Astrocyte (in vitro differentiated cells and primary cell): ENCODE measurements at regions not wholly inside any gene's neighbourhood (a gene's known extent, or its start where the extent isn't known, plus 50 kb on each side); places are given as distances from the start of the nearest gene placed in this dataset.

Experiments
- CTCF ChIP-seq: IDR thresholded peaks from 2 replicates; pipeline ENCODE4 v1.5.1; 2011; ENCODE audit warnings: low read depth, mild to moderate bottlenecking, inconsistent platforms, low read length, moderate library complexity; ENCODE audit not compliant: insufficient read depth
- EZH2 ChIP-seq: IDR thresholded peaks from 2 replicates; pipeline ENCODE4 v1.6.1; 2012; ENCODE audit warnings: mild to moderate bottlenecking, low read length, inconsistent platforms; ENCODE audit not compliant: insufficient read depth

GRCh38 chrX:78527263-78527662 lies 131.9 kb downstream of the RTL3 start:
- TF ChIP-seq CTCF (no peak), EZH2 (no peak)
